Liver (tissue), 8 donors: ENCODE measurements at regions not wholly inside any gene's neighbourhood (a gene's known extent, or its start where the extent isn't known, plus 50 kb on each side); places are given as distances from the start of the nearest gene placed in this dataset.

Source experiments
- DNase-seq: peaks from one replicate; pipeline ENCODE4 v3.0.0-alpha.2; 2017; ENCODE audit warnings: low spot score
- H3K27ac ChIP-seq, 2 donors: one replicate each; pipeline ENCODE4 v1.7.0; 2013; ENCODE audit warnings: inconsistent platforms in 2 of 2, low read length in 2 of 2, control low read depth in 1 of 2, low read depth in 1 of 2, mild to moderate bottlenecking in 1 of 2
- H3K27me3 ChIP-seq, 4 donors: one replicate each; pipeline versions ENCODE4 v1.6.1 to v1.7.0; 2013; ENCODE audit warnings: low read length in 3 of 4, inconsistent platforms in 1 of 4, mild to moderate bottlenecking in 1 of 4, moderate library complexity in 1 of 4; ENCODE audit not compliant: control insufficient read depth in 4 of 4, insufficient read depth in 4 of 4
- H3K36me3 ChIP-seq, 4 donors: one replicate each; pipeline versions ENCODE4 v1.6.1 to v1.7.0; 2013; ENCODE audit warnings: low read length in 3 of 4, mild to moderate bottlenecking in 3 of 4, low read depth in 1 of 4, moderate library complexity in 1 of 4; ENCODE audit not compliant: control insufficient read depth in 4 of 4, insufficient read depth in 3 of 4
- H3K4me1 ChIP-seq, 4 donors: one replicate each; pipeline versions ENCODE4 v1.6.1 to v1.7.0; 2013; ENCODE audit warnings: low read length in 3 of 4, mild to moderate bottlenecking in 3 of 4, moderate library complexity in 1 of 4; ENCODE audit not compliant: control insufficient read depth in 4 of 4, insufficient read depth in 4 of 4
- H3K4me3 ChIP-seq, 3 donors: one replicate each; pipeline versions ENCODE4 v1.6.1 to v1.7.0; 2013; ENCODE audit warnings: low read length in 3 of 3, control low read depth in 1 of 3, low read depth in 1 of 3, mild to moderate bottlenecking in 1 of 3
- H3K9ac ChIP-seq, 2 donors: one replicate each; pipeline ENCODE4 v1.7.0; 2013; ENCODE audit warnings: low read length in 2 of 2, mild to moderate bottlenecking in 2 of 2, moderate library complexity in 2 of 2, control low read depth in 1 of 2, low read depth in 1 of 2
- H3K9me3 ChIP-seq, 4 donors: one replicate each; pipeline versions ENCODE4 v1.6.1 to v1.7.0; 2013; ENCODE audit warnings: low read length in 3 of 4; ENCODE audit not compliant: control insufficient read depth in 4 of 4
- ATF3 ChIP-seq: IDR thresholded peaks from 2 replicates; pipeline ENCODE4 v1.6.1; 2016; ENCODE audit warnings: antibody characterized with exemption
- CTCF ChIP-seq: fragments of 150-350 bp; IDR thresholded peaks from 2 replicates; pipeline ENCODE4 v1.5.1; 2017; ENCODE audit warnings: improper control_type of control experiment, low read depth, low read length; ENCODE audit not compliant: missing input control
- EGR1 ChIP-seq, 2 donors: IDR thresholded peaks; 2 replicates each; pipeline ENCODE4 v1.6.1; 2016 to 2018; ENCODE audit warnings: antibody characterized with exemption in 2 of 2, low read depth in 2 of 2
- FOXA2 ChIP-seq: IDR thresholded peaks from 2 replicates; pipeline ENCODE4 v1.6.1; 2016; ENCODE audit warnings: antibody characterized with exemption
- HNF4A ChIP-seq, 2 donors: conservative IDR thresholded peaks; 2 replicates each; pipeline ENCODE4 v1.6.1; 2016; ENCODE audit warnings: antibody characterized with exemption in 2 of 2, mild to moderate bottlenecking in 2 of 2
- HNF4G ChIP-seq: IDR thresholded peaks from 2 replicates; pipeline ENCODE4 v1.6.1; 2016; ENCODE audit warnings: antibody characterized with exemption
- MAX ChIP-seq: IDR thresholded peaks from 2 replicates; pipeline ENCODE4 v1.6.1; 2016; ENCODE audit warnings: antibody characterized with exemption
- NR2F2 ChIP-seq: IDR thresholded peaks from 2 replicates; pipeline ENCODE4 v1.6.1; 2016; ENCODE audit warnings: antibody characterized with exemption
- RAD21 ChIP-seq, 2 donors: IDR thresholded peaks; 2 replicates each; pipeline ENCODE4 v1.6.1; 2016; ENCODE audit warnings: antibody characterized with exemption in 2 of 2, mild to moderate bottlenecking in 2 of 2
- REST ChIP-seq: IDR thresholded peaks from 2 replicates; pipeline ENCODE4 v1.6.1; 2016; ENCODE audit warnings: antibody characterized with exemption, mild to moderate bottlenecking
- RXRA ChIP-seq, 2 donors: IDR thresholded peaks; 2 replicates each; pipeline ENCODE4 v1.6.1; 2017 to 2018; ENCODE audit warnings: antibody characterized with exemption in 2 of 2, mild to moderate bottlenecking in 1 of 2
- SP1 ChIP-seq: IDR thresholded peaks from 2 replicates; pipeline ENCODE4 v1.6.1; 2018; ENCODE audit warnings: antibody characterized with exemption, mild to moderate bottlenecking
- TAF1 ChIP-seq: conservative IDR thresholded peaks from 2 replicates; pipeline ENCODE4 v1.6.1; 2016; ENCODE audit warnings: antibody characterized with exemption, mild to moderate bottlenecking
- YY1 ChIP-seq: IDR thresholded peaks from 2 replicates; pipeline ENCODE4 v1.6.1; 2016; ENCODE audit warnings: antibody characterized with exemption, mild to moderate bottlenecking
- WGBS: extraction: QIAGEN DNeasy Blood & Tissue Kit; methylation state at CpG from one replicate; pipeline ENCODE4 v1.1.7; 2013; 5-methylcytosine and 5-hydroxymethylcytosine counted together
- donor health status: healthy.
- donor health status: healthy.
- donor health status: healthy.
- donor health status: healthy.
- donor health status: healthy.

GRCh38 chr1:90305577-90305976 is 310.7 kb downstream of the ZNF326 start:
- Histone ChIP-seq H3K9me3 (peaks cover 0 to 7% (median 0%) of the 10 kb centered on the region in 4 donors), H3K4me3 (no peak overlapping the region), H3K9ac (no peak overlapping the region), H3K36me3 (no peaks in the 10 kb centered on the region), H3K4me1 (no peaks in the 10 kb centered on the region), H3K27ac (no peak overlapping the region), H3K27me3 (peaks cover 0 to 4% (median 0%) of the 10 kb centered on the region in 4 donors)
- TF ChIP-seq REST (no peak), EGR1 (IDR thresholded peaks at IDR 0.05; ENCODE audit: low read depth in 2 of 2) (no peak), HNF4G (no peak), NR2F2 (no peak), HNF4A (conservative IDR thresholded peaks at IDR 0.05) (no peak), YY1 (no peak), FOXA2 (no peak), ATF3 (no peak), RXRA (IDR thresholded peaks at IDR 0.05) (no peak), SP1 (no peak), CTCF (no peak), MAX (no peak)
- no peak for DNase-seq

DNA sequence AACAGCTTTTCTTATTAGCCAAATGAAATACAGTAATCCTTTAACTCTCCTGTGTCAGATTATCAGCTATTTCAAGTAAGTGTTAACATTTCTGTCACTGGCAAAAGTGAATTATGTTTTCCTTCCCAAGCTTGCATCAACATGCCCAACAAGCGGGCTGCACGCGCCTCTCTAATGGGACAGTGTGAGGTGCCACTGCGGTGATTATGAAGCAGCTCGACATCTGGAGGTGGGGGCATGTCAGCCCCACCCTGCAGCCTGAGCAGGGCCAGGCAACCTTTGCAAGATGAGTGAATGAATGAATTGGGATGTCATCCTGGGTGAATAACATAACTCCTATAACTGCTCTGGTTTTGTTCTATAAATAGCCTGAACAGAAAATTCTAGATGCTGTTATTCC is 301.4 kb downstream of the ZNF326 start:
- WGBS = 89% methylated on average over 5 of the region's 5 CpGs
- Histone ChIP-seq H3K9ac (no peak overlapping the region), H3K4me1 (no peaks in the 10 kb centered on the region), H3K27ac (no peak overlapping the region), H3K27me3 (peaks cover 0 to 4% (median 0%) of the 10 kb centered on the region in 4 donors), H3K9me3 (no peaks in the 10 kb centered on the region), H3K36me3 (no peaks in the 10 kb centered on the region), H3K4me3 (no peak overlapping the region)
- DNase-seq = no peak
- TF ChIP-seq SP1 (no peak), RXRA (IDR thresholded peaks at IDR 0.05) (no peak), YY1 (no peak), EGR1 (IDR thresholded peaks at IDR 0.05; ENCODE audit: low read depth in 2 of 2) (no peak), NR2F2 (no peak), HNF4G (no peak), TAF1 (no peak), RAD21 (IDR thresholded peaks at IDR 0.05) (no peak), REST (no peak), HNF4A (conservative IDR thresholded peaks at IDR 0.05) (no peak)
